ENCODE measurements at regions not wholly inside any gene's neighbourhood (a gene's known extent, or its start where the extent isn't known, plus 50 kb on each side); places are given as distances from the start of the nearest gene placed in this dataset.

DNA sequence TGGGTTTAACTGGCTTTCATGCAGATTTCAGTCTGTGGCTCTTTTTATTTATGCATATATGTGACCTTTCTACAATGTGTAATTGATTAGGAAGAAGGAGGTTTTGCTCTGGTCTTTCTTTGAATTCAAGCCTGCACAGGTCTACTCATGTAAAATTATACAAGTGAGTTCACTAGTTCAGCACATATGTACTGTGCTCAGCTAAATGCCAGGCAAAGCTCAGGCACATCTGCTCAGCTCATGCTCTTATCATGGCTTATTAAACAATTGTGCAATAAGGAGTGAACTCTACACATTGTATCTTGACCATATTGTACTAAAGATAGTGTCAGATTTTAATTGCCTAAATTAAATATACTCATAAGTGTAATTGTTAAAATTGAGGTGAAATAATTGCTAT lies 378.4 kb downstream of the ADGRL2 start:
- TF ChIP-seq, protein P1, sequence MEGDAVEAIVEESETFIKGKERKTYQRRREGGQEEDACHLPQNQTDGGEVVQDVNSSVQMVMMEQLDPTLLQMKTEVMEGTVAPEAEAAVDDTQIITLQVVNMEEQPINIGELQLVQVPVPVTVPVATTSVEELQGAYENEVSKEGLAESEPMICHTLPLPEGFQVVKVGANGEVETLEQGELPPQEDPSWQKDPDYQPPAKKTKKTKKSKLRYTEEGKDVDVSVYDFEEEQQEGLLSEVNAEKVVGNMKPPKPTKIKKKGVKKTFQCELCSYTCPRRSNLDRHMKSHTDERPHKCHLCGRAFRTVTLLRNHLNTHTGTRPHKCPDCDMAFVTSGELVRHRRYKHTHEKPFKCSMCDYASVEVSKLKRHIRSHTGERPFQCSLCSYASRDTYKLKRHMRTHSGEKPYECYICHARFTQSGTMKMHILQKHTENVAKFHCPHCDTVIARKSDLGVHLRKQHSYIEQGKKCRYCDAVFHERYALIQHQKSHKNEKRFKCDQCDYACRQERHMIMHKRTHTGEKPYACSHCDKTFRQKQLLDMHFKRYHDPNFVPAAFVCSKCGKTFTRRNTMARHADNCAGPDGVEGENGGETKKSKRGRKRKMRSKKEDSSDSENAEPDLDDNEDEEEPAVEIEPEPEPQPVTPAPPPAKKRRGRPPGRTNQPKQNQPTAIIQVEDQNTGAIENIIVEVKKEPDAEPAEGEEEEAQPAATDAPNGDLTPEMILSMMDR (conservative IDR thresholded peaks at IDR 0.05): no peak
- TF ChIP-seq ZFX (IDR thresholded peaks at IDR 0.05): no peak

All from C4-2B (cell line).